Fibroblast of skin of left quadriceps (primary cell): ENCODE measurements at regions not wholly inside any gene's neighbourhood (a gene's known extent, or its start where the extent isn't known, plus 50 kb on each side); places are given as distances from the start of the nearest gene placed in this dataset.

Source experiments
- DNase-seq, 2 experiments: peaks; one replicate each; pipeline ENCODE4 v3.0.0-alpha.2; 2013; ENCODE audit warnings: low read depth in 2 of 2

DNA sequence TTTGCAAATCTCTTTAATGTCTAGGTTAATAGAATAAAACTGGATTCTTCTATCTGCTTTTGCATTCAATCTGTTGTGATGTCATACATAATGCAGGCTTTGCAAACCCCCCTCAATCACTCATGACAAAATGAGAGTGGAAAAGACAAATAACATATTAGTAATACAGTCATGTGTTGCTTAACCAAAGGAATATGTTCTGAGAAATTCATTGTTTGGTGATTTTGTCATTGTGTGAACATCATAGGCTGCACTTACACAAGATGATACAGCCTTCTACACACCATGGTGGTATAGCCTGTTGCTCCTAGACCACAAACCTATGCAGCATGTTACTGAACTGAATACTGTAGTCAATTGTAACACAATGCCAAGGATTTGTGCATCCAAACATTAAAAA is 87.3 kb upstream of the SEC61G start:
- DNase-seq = no peak

DNA sequence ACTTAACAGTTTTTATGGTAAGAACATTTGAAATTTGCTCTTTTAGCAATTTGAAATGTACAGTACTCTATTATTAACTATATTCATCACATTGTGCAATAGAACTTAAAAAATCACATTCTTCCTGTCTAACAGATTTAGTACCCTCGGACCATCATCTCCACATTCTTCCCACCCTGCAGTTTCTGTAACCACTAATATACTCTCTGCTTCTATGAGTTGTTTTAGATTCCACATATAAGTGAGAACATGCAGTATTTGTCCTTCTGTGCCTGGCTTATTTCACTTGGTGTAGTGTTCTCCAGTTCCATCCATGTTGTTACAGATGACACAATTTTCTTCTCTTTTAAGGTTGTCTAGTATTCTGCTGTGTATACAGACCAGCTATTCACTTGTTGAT is 88.9 kb upstream of the SEC61G start:
- DNase-seq = peak; percentile 11 to 20

DNA sequence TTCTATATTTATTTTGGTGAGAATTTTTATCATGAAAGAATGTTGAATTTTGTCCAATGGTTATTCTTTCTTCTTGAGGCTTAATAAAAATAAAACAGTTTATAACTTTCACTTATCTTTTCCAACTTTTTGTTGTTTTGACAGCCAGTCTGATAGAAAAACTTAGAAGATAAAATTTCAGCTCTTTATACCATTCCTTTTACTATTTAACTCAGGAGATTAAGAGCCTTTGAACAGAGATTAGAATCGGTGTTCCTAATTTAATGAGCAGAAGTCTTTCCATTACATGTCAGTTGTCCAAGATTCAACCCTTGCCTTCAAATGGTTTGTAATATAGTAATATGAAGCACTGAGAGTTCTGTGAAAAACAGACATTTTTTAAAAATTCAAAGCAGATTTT is 97.8 kb upstream of the SEC61G start:
- no peak for DNase-seq

DNA sequence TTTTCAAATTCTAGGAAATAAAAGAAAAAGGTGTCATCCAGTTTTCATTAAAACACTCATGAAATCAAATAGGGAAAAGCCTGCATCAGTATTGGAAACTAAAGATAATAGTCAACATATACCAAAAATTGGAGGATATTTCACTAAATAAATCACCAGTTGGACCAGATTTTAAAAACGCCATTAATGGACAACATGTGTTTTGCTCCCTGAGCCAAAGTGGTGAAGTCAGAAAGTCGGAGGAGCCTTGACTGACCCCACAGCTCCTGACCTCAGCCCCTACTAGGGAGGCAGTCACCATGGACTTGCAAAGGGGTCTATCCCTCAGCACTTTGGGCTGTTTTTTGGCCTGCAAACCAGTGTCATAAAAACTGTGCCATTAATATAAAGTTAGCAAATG is 98.3 kb upstream of the SEC61G start:
- DNase-seq = no peak

DNA sequence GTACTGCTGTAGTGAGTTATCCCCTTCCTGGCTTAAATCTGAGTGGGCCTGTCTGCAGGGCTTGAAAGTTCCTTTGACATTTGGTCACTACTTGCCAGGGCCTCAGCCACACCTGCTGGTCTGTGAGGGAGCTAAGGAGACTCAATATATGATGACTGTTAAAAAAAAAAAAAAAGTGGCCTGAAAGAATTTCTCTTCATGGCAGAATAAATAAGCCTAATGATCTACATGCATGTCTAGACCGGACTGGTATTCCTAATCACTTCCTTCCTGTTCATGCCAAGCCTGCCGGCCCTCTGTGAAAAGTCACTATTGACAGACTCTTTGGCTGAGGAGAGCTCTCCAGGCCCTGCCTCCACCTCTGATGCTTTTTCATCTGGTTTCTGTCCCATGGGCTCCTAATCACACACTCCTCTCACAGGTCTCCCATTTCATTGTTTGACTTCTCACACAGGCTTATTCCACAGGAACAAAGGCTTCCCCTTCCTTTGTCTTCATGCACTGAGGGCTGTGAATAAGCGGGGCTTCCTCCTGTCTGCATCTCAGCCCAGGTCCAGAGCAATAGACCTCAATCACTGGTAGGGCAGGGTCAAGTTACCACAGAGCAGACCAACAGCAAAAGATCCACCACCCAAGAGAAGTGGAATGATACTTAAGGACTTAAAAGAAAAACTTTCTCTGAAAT is 99.1 kb upstream of the SEC61G start:
- no peak for DNase-seq

DNA sequence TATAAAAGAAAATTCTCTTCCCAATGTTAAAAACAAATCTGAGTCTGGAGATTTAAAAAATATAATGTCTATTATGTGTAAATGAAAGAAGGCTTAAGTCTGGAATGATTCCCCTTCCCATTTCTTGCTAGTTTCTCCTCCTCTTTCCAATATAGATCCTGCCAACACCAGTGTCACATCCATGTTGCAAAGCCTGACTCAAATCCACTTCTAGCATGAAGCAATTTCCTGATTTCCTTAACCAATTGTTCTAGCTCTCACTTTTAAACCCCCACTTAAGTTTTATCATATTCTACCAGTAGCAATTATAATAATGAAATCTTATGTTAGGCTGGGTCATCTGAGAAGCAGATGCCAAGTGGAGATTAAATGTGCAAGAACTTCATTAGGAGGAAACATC is 100.1 kb upstream of the SEC61G start:
- no peak for DNase-seq

DNA sequence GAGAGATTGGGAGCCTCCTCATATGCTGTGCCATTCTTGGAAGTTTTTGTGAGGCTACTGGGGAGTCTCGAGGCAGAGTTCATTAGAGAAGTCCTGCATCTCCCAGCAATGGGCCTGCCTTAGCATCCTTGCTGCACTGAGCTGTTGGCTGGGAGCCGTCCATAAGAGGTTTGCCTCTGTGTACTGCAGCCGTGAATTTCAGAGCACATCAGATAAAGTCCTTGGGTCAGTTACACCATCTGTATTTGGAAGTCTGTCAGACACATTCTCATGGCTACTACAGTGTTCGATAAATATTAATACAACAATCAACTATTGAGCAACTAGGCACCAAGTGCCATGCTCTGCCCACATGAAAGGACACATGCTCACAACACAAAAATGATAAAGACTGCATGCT is 100.5 kb upstream of the SEC61G start:
- DNase-seq = no peak

DNA sequence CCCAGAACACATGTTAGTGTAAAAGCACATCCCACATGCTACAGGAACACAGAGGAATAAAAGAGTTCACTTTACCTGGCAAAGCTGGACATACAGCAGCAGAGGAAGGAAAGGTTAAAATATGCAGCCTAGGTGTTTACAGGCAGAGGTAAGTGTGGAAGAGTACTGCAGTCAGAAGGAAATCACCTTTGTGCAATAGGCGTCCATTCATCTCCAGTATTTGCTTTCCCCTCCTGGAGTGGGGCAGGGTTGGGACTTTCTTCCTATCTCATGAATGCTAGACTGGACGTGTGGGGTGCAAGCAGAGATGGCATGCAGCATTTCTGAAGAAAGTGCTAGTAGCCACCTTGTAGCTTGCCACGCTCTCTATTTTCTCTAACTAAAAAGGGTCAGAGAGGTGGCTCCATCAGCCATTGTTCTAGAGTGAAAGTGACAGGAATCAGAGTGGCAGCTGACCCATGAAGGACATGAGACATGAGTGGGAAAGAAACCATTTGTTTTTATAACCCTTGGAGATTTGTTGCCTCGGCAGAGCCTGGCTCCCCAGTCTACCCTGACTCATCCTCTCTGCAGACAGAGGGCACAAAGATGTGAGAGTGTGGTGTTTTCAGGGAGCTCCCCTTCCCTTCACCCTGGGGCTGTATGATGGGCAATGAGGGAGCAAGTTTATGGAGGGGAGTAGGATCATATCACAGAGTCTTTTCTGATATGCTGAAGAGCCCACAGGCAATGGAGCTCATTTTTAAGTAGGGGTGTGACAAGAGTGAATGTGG is 101.2 kb upstream of the SEC61G start:
- no peak for DNase-seq

DNA sequence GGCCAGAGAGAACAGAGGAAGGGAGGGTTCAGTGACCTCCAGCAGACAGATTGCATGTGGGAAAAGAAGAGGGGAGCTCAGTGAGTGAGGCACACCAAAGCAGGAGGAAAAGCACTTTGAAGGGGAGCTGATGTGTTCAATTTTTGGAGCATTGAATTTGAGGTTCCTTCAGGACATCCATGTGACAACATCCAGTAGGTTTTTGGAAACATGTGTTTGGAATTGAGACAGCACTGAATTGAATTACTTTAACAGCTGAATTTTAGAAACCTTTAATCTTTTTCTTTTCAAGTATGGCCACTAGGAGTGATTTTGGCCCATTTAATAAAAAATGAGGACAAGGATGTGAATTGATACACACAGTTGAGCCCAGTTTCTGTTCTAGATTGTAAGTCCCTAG is 101.8 kb upstream of the SEC61G start:
- DNase-seq = no peak

DNA sequence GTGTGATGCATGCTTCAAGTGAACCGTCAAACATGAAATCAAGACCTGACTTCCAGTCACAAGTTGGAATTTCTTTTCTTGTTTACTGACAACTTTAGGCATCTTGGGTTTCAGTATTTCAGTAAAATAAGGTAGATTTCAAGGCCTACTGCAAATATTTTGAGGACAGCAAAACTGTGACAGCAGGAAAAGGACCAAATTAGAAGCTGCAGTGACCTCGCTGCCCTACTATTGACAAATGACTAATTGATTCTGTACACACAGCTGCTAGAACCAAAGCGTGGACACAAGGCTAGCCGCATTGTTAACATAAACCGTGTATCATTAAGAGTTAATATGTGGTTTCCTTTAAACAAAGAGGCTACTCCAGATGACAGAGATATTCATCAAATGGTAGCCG is 105.7 kb upstream of the SEC61G start:
- no peak for DNase-seq

DNA sequence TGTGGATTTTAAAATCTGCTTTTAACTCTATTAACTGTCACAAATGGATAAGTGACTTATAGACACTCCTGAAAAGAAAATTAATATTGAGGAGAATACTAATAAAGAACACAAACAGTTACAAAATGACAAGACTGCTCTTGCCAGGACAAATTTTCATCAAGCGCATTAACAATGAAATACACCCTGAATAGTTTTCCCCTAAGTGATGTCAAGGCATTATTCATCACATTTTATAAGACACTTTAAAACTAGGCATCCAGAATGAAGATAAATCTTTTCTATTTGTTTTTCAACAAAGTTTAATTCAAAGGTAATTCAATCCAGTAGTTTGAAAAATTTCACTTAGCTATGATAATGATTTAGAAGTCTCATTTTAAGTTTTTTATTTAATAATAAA is 110.5 kb upstream of the SEC61G start:
- DNase-seq = no peak

DNA sequence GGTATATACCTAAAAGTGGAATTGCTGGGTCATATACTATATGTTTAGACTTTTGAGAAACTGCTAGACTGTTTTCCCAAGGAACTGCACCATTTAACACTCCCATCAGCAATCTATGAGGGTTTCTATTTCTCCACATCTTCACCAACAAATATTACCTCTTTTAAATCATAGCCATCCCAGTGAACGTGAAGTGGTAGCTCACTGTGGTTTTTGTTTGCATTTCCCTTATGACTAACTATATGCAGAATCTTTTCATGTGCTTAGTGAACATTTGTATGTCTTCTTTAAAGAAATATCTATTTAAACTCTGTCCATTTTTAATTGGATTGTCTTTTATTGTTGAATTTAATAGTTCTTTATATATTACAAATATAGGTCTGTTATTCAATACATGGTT is 115.8 kb upstream of the SEC61G start:
- DNase-seq = no peak

DNA sequence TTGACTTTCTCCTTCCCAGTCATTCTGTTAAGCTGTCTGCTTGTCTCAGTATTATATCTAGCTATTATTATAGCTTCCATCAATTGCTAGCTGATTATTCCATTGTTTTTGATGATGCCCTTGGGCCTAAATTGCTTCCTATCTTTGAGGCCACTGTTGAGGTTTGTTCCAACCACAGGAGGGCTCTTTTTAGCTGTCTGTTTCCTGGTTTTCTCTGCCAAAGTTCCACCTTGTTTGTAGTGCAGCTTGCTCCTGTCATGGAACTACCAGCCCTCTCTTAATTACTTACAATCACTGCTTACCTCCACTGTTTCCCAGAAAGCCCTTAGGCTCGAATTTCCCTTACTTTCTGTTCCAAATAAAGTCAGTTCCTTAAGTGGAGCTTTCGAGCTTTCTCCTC is 118.7 kb upstream of the SEC61G start:
- DNase-seq = no peak

DNA sequence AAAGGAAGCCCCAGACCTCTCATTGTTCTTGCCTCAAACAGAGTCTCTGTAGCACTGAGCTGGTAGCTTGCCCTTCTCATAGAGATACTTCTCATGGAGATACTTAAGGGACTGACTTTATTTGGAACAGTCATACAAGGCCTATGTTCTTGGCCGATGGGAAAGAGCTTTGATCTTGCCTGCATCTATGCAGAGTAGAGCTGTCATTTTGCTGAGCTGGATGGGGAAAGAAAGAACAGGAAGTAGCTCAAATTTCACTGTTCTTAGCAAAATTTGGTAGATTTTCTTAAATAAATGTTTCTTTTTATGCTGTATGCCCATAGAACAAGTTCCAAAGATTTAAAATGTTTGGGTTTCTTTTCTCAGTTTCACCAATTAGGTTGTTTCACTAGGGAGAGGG is 119.3 kb upstream of the SEC61G start:
- DNase-seq = no peak

DNA sequence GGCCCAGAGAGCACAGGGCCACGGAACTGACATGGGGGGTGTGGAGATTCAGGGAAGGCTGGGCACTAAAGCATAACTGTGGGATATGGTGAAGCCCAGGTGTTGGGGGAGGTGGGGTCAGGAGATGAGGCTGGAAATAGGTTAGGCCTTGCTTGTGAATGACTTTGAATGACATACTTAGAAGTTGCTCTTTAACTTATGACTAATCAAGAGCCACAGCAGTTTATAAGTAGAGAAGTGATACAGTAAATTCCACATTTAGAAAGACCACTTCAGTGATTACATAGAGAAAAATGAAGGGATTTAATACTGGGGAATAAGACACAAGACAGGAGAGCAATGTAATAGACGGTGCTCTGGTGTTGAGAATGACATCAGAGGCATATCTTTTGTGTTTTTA is 120.8 kb upstream of the SEC61G start:
- no peak for DNase-seq

DNA sequence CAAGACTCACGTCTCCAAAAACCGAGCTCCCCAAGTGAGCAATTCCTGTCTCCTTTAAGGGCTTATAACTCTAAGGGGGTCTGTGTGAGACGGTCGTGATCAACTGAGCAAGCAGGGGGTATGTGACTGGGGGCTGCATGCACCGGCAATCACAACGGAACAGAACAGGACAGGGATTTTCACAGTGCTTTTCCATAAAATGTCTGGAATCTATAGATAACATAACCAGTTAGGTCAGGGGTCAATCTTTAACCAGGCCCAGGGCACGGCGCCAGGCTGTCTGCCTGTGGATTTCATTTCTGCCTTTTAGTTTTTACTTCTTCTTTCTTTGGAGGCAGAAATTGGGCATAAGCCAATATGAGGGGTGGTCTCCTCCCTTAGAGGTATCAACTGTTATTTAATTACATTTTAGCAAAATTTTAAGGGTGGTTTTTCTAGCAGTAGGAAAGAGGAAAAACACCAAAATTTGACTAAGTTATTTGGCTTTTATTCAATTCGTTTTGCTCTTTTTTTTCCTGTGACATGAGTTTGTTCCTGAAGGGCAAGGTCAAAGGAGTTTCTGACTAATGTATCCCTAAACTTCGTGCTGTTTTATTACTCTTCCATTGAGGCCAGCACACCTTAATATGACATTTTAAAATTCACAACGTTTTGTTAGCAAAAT is 121.4 kb upstream of the SEC61G start:
- DNase-seq = no peak

DNA sequence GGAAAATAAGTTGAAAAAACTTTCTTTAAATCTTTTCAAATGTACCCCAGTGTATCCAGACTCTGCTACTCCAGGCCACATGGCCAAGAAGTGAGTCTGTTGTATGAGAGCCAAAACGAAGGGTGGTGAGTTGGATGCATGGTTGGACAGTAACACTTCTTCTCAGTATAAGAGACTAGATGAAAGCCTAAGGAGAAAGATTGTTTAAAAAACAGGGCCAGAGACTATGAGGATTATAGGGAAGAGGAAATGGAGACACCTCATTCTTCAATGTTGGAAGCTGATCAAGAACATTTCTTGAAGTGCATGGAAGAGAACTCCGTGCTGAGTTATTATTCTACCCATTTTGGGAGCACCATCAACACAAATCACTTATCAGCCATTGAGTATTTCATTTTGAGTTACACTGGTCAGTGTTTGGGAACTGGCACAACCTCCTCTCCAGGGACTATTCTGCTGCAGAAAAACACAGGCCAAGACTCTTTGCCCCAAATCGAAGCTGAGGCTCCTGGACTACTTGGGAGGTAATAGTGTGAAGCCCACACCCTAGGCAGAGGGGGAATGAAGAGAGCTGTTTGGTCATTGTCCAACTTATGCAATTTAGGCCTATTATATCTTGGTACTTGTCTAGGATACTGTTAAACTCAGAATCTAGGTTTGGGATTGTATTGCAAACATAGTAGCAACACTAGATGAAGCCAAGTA is 123.0 kb upstream of the SEC61G start:
- no peak for DNase-seq

DNA sequence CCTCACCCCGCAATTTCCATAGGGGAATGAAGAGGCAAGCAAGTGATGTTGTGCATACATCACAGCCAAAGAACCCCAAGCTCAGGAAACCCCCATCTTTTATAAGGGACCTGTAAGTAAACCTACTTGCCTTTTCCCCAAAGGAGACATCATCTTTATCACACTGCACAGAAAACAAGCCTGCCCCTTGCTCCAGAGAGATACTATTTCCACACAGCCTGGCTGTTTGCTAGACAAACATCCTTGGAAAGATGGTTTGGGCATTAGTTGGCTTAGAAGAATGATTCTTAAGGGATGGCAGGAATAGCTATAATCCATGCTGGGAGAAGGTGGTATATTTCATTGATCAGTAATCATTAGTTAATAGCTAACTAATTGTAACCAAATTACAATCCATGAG is 123.7 kb upstream of the SEC61G start:
- no peak for DNase-seq

DNA sequence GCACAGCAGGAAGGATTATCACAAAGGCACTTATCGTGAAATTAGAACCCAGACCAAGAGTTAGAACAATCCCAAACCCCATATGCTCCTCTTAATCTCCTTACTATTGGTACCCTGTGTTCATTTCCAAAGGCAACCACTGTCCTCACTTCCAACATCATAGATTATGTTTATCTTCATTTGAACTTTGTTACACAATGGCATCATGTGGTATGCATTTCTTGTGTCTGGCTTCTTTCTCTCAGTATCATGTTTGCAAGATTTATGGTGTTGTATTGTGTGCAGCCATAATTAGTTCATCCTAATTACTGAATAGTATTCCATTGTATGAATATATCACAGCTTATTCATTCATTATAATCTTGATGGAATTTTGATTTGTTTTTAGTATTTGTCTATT is 124.6 kb upstream of the SEC61G start:
- no peak for DNase-seq

DNA sequence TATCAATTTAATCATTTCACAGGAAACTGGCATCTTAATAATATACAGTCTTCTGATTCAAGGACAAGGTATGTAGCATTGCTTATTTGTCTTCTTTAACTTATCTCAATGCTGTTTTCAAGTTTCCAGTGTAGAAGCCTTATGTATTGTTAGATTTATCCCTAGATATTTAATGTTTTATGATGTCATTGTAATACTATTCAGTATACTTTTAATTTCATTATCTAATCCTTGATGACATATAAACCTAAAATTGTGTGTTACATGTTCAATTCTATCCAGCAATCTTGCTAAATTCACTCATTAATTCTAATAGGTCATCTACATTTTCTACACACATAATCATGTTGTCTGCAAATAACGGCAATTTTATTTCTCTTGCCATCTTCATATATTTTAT is 126.3 kb upstream of the SEC61G start:
- DNase-seq = no peak

DNA sequence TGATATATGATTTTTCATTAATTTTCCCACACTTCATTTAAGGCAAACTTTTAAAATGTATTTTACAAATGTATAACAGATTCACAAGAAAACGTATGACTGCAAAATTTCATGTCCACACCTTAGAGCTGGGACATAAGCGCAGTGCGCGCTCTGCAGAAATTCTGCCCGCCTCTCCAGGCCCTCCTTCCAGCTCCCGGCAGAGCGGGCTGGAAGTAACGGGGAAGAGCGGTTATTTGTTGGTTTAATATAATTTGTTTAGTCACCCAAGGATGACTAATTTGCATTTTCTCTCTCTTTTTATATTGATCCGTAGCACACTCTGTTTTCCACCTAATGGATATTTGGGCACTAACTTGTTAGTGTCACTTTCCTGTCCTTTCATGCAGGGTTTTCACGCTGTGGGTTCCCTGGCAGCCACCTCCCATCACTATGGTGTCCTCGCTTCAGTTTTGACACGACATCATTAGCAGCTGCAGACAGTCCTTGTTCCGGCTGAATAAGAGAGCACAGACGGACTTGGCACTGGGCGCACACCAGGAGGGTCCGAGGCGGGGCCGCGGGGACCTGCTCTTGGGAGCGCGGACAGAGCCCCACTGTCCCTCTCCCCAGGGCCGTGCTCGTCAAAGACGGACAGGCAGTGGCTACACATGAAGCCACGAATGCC is 129.2 kb upstream of the SEC61G start:
- DNase-seq = no peak

DNA sequence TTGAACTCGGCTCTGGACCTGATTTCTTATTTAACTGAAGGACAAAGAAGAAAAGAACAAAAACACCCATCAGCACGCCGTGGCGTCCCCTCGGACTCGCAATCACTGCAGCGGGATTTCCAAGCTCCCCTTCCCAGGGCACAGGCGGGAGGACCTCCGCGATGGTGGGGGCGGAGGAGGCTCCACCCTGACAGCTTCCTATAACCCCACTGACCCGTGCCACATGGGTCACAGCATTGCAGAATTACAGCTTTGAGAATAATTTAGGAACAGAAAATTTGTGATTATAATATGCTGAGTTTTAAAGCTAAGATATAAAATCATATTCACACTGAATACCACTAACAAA is 129.7 kb upstream of the SEC61G start:
- no peak for DNase-seq
